NK-92 treated with Interleukin-12 subunit alpha and Interleukin-12 subunit beta, amount 100 ng/mL, for 24 hours (cell line): ENCODE measurements at regions not wholly inside any gene's neighbourhood (a gene's known extent, or its start where the extent isn't known, plus 50 kb on each side); places are given as distances from the start of the nearest gene placed in this dataset.
"Not testable (repeated sequence)": the region's sequence is repeated elsewhere in the genome, so short reads cannot be mapped to it uniquely, and the experiment has no call there.

Source experiments
- DNase-seq: peaks from one replicate; lab custom pipeline; 2025; lab: John Stamatoyannopoulos, UW

GRCh38 chr1:117707371-117707770 is 101.5 kb downstream of the TENT5C start:
- no peak for DNase-seq

- no peak for DNase-seq
These were observed 102.7 kb downstream of the TENT5C start for GRCh38 chr1:117708323-117709248.

- no peak for DNase-seq
These were observed 103.4 kb downstream of the TENT5C start for GRCh38 chr1:117709249-117709691.

GRCh38 chr1:117710710-117711109 is 104.9 kb downstream of the TENT5C start:
- DNase-seq = no peak

GRCh38 chr1:117712621-117713020 is 106.8 kb downstream of the TENT5C start:
- DNase-seq = no peak

- DNase-seq = no peak
These were observed 108.7 kb downstream of the TENT5C start for GRCh38 chr1:117714546-117714945.

GRCh38 chr1:117716030-117716429 is 110.2 kb downstream of the TENT5C start:
- not testable (repeated sequence) for DNase-seq

GRCh38 chr1:117717980-117718379 is 112.1 kb downstream of the TENT5C start:
- DNase-seq = not testable (repeated sequence)

- DNase-seq = not testable (repeated sequence)
These were observed 112.7 kb downstream of the TENT5C start for GRCh38 chr1:117718596-117718995.

GRCh38 chr1:117719004-117719403 is 113.2 kb downstream of the TENT5C start:
- no peak for DNase-seq

- no peak for DNase-seq
These were observed 126.4 kb downstream of the TENT5C start for GRCh38 chr1:117732065-117732797.

GRCh38 chr1:117732956-117733355 is 127.1 kb downstream of the TENT5C start:
- DNase-seq = no peak

GRCh38 chr1:117734403-117734802 is 128.6 kb downstream of the TENT5C start:
- no peak for DNase-seq

GRCh38 chr1:117735045-117735992 is 129.5 kb downstream of the TENT5C start:
- DNase-seq = no peak

- no peak for DNase-seq
These were observed 133.7 kb downstream of the TENT5C start for GRCh38 chr1:117739504-117739903.

GRCh38 chr1:117740496-117740895 is 134.6 kb downstream of the TENT5C start:
- DNase-seq = no peak

- DNase-seq = not testable (repeated sequence)
These were observed 140.7 kb downstream of the TENT5C start for GRCh38 chr1:117746565-117746964.

GRCh38 chr1:117747605-117748004 is 141.8 kb downstream of the TENT5C start:
- DNase-seq = no peak

- DNase-seq = no peak
These were observed 145.5 kb downstream of the TENT5C start for GRCh38 chr1:117751321-117751720.

GRCh38 chr1:117752661-117753060 is 146.8 kb downstream of the TENT5C start:
- DNase-seq = no peak

- DNase-seq = no peak
These were observed 147.4 kb downstream of the TENT5C start for GRCh38 chr1:117753232-117753631.

GRCh38 chr1:117753652-117754051 is 147.8 kb downstream of the TENT5C start:
- DNase-seq = no peak
